ENCODE measurements at regions not wholly inside any gene's neighbourhood (a gene's known extent, or its start where the extent isn't known, plus 50 kb on each side); places are given as distances from the start of the nearest gene placed in this dataset.
"Not testable (repeated sequence)": the region's sequence is repeated elsewhere in the genome, so short reads cannot be mapped to it uniquely, and the experiment has no call there.

DNA sequence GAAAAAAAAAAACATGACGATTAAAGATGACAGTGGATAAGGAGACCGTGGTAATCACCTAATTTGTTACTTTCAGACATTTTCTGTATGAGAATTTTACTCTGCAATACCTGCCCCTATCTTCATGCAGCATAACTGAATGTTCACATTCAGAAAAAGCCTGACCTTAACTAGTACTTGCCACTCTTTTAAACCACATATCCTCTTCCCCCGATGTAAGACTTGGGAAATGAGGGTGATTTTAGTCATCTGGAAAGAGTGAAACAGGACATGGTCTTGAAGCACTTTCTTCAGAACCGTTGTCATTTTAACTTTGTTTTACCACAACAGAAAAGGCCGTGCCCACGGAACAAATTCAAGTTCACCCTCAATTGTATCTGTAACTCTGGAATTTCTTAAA is 318.5 kb downstream of the BCL2L11 start:
- TF ChIP-seq, protein P1, sequence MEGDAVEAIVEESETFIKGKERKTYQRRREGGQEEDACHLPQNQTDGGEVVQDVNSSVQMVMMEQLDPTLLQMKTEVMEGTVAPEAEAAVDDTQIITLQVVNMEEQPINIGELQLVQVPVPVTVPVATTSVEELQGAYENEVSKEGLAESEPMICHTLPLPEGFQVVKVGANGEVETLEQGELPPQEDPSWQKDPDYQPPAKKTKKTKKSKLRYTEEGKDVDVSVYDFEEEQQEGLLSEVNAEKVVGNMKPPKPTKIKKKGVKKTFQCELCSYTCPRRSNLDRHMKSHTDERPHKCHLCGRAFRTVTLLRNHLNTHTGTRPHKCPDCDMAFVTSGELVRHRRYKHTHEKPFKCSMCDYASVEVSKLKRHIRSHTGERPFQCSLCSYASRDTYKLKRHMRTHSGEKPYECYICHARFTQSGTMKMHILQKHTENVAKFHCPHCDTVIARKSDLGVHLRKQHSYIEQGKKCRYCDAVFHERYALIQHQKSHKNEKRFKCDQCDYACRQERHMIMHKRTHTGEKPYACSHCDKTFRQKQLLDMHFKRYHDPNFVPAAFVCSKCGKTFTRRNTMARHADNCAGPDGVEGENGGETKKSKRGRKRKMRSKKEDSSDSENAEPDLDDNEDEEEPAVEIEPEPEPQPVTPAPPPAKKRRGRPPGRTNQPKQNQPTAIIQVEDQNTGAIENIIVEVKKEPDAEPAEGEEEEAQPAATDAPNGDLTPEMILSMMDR (conservative IDR thresholded peaks at IDR 0.05; ENCODE audit: low read length) = not testable (repeated sequence)
- TF ChIP-seq EZH2phosphoT487 (IDR thresholded peaks at IDR 0.05; ENCODE audit: borderline replicate concordance, low read depth, low read length) = not testable (repeated sequence)
